Lung (tissue), 11 donors: ENCODE measurements at regions not wholly inside any gene's neighbourhood (a gene's known extent, or its start where the extent isn't known, plus 50 kb on each side); places are given as distances from the start of the nearest gene placed in this dataset.
A peak's percentile ranks its signal among the peaks of the same experiment; 100 is the strongest.
"Not testable (repeated sequence)": the region's sequence is repeated elsewhere in the genome, so short reads cannot be mapped to it uniquely, and the experiment has no call there.

Experiments used
- ATAC-seq: fragments of 200-7000 bp; cut with Tn5 transposase; one replicate; pipeline ENCODE4 v1.9.1; 2020; ENCODE audit warnings: moderate number of reproducible peaks; ENCODE audit not compliant: insufficient read depth, low FRiP score
- DNase-seq, 3 donors: peaks; one replicate each; pipeline ENCODE4 v3.0.0-alpha.2; 2013 to 2017
- H3K27ac ChIP-seq, 2 donors: one replicate each; pipeline ENCODE4 v1.5.1; 2013; ENCODE audit warnings: mild to moderate bottlenecking in 2 of 2, moderate library complexity in 2 of 2, control low read depth in 1 of 2, inconsistent platforms in 1 of 2, low read depth in 1 of 2, low read length in 1 of 2
- H3K27me3 ChIP-seq, 3 donors: one replicate each; pipeline ENCODE4 v1.5.1; 2013; ENCODE audit warnings: low read length in 2 of 3; ENCODE audit not compliant: control insufficient read depth in 3 of 3, insufficient read depth in 3 of 3
- H3K36me3 ChIP-seq, 4 donors: one replicate each; pipeline ENCODE4 v1.5.1; 2013; ENCODE audit warnings: low read length in 4 of 4, mild to moderate bottlenecking in 1 of 4, moderate library complexity in 1 of 4; ENCODE audit not compliant: control insufficient read depth in 4 of 4, insufficient read depth in 4 of 4
- H3K4me1 ChIP-seq, 5 donors: one replicate each; pipeline ENCODE4 v1.5.1; 2013; ENCODE audit warnings: low read length in 5 of 5, mild to moderate bottlenecking in 2 of 5, moderate library complexity in 1 of 5; ENCODE audit not compliant: control insufficient read depth in 5 of 5, insufficient read depth in 5 of 5
- H3K4me3 ChIP-seq: one replicate; pipeline ENCODE4 v1.5.1; 2013; ENCODE audit warnings: mild to moderate bottlenecking, control low read depth, moderate library complexity
- H3K9ac ChIP-seq, 2 donors: one replicate each; pipeline ENCODE4 v1.5.1; 2013; ENCODE audit warnings: low read length in 2 of 2, control low read depth in 1 of 2; ENCODE audit not compliant: insufficient read depth in 1 of 2
- H3K9me3 ChIP-seq, 4 donors: one replicate each; pipeline ENCODE4 v1.5.1; 2013; ENCODE audit warnings: low read length in 3 of 4, mild to moderate bottlenecking in 1 of 4, moderate library complexity in 1 of 4; ENCODE audit not compliant: control insufficient read depth in 4 of 4, insufficient read depth in 3 of 4
- CTCF ChIP-seq: IDR thresholded peaks from 2 replicates; pipeline ENCODE4 v1.5.1; 2012; ENCODE audit warnings: mild to moderate bottlenecking; ENCODE audit errors: control extremely low read depth, extremely low read depth
- WGBS, 2 donors: extraction: QIAGEN DNeasy Blood & Tissue Kit; methylation state at CpG; one replicate each; pipeline ENCODE4 v1.1.7; 2013; 5-methylcytosine and 5-hydroxymethylcytosine counted together
- donor health status: control.
- donor health status: control.
- donor health status: Bipolar disorder and iron deficiency.
- donor health status: healthy.
- donor health status: DM: yes; HTN: yes; CAD: no.

GRCh38 chr5:3091040-3091774 lies 339.7 kb upstream of the IRX2 start:
- Histone ChIP-seq H3K27ac (no peak overlapping the region), H3K9ac (no peak overlapping the region), H3K9me3 (peaks cover 0 to 11% (median 0%) of the 10 kb centered on the region in 4 donors), H3K4me1 (peaks cover 0 to 4% (median 0%) of the 10 kb centered on the region in 5 donors), H3K4me3 (no peak overlapping the region), H3K27me3 (no peaks in the 10 kb centered on the region), H3K36me3 (no peaks in the 10 kb centered on the region)
- peak in 1 of 3 donors; percentile 14 for DNase-seq
- no peak for TF ChIP-seq CTCF
- ATAC-seq, result no peak
- WGBS, 2 donors, result 31 to 40% methylated on average over 11 of the region's 11 CpGs

- H3K9me3 ChIP-seq, result peaks cover 0 to 11% (median 0%) of the 10 kb centered on the region in 4 donors
- not testable (repeated sequence) for H3K36me3 ChIP-seq, H3K9ac ChIP-seq, ATAC-seq, DNase-seq, H3K27ac ChIP-seq, H3K4me3 ChIP-seq, H3K27me3 ChIP-seq, H3K4me1 ChIP-seq
- WGBS, 2 donors, result 83 to 89% methylated on average over 5 to 6 of the region's 6 CpGs
Measured at GRCh38 chr5:3090305-3090704, 338.8 kb upstream of the IRX2 start.

GRCh38 chr5:3080366-3080765 lies 328.9 kb upstream of the IRX2 start:
- no peak for TF ChIP-seq CTCF
- Histone ChIP-seq H3K4me3 (no peak overlapping the region), H3K9me3 (peaks cover 0 to 6% (median 0%) of the 10 kb centered on the region in 4 donors), H3K4me1 (no peaks in the 10 kb centered on the region), H3K27me3 (no peaks in the 10 kb centered on the region), H3K9ac (no peak overlapping the region), H3K27ac (no peak overlapping the region), H3K36me3 (no peaks in the 10 kb centered on the region)
- WGBS, 2 donors, result 86 to 90% methylated on average over 9 of the region's 9 CpGs
- DNase-seq (no peak), ATAC-seq (no peak)

- DNase-seq (no peak), ATAC-seq (no peak)
- Histone ChIP-seq H3K36me3 (no peaks in the 10 kb centered on the region), H3K27me3 (no peaks in the 10 kb centered on the region), H3K27ac (no peak overlapping the region), H3K4me1 (no peaks in the 10 kb centered on the region), H3K4me3 (no peak overlapping the region), H3K9me3 (peaks cover 0 to 16% (median 7%) of the 10 kb centered on the region in 4 donors), H3K9ac (no peak overlapping the region)
- WGBS, 2 donors, result 63 to 69% methylated on average over 10 of the region's 10 CpGs
- TF ChIP-seq CTCF, result no peak
Measured at GRCh38 chr5:3077684-3078083, 326.2 kb upstream of the IRX2 start.
